ENCODE measurements at regions not wholly inside any gene's neighbourhood (a gene's known extent, or its start where the extent isn't known, plus 50 kb on each side); places are given as distances from the start of the nearest gene placed in this dataset.
"Not testable (repeated sequence)": the region's sequence is repeated elsewhere in the genome, so short reads cannot be mapped to it uniquely, and the experiment has no call there.

DNA sequence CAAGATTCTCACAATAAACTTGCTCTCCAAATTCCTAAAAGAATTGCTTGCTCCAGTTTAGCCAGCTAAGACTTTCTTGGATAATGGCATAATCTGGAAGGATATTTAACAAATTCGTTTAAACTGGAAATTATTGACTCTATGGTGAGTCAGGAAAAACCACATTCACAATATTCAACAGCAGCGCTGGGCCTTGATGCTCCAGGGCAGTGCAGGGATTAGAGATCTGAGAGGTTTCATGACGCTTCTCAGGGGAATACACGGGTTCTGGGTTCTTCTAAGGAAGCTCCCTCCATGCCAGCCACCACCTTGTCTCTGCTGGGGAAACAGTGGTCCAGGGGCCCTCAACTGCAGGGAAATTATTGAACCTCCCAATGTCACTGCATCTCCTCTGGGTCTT lies 123.3 kb upstream of the FAM20C start:
- not testable (repeated sequence) for DNase-seq (ENCODE audit: low spot score)

DNA sequence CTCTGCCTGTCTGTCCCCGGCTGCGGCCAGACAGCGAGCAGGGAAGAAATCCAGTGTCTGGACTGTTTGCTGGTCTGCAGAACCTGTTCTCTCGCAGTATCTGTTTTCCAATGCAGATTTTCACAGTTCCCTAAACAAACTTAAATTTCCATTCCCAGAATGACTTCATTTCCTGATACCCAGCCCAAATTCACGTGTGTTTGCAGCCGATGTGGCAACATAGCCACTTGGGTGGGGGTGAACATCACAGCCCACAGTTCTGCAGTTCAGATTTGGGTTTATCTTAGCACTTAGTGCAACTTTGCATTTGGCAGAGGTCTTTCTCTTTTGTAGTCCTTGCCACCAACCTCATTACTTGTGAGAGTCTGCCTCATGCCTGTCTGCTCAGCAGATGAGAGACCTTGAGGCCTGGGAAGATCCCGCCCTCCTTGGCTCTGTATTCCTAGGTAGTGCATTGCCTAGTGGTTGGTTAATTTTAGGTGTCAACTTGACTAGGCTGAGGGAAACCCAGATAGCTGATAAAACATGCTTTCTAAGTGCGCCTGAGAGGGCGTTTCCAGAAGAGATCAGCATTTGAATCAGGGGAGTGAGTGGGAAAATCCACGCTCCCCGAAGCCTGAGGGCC lies 122.8 kb upstream of the FAM20C start:
- DNase-seq (ENCODE audit: low spot score), result not testable (repeated sequence)

DNA sequence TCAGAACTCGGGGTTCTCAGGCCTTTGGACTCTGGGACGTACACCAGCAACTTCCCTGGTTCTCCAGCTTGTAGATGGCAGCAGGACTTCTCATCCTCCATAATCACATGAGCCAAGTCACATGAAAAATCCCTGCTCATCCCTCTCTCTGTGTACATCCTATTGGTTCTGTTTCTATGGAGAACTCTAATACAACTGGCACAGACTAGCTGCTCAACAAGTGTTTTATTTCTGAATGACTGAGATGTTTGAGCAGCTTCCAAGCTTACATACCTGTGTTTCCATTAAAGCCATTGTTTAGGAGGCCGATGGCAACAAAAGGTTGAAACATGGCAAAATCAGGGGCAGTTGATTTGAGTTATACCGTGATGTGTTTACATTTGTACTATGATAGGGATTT lies 122.2 kb upstream of the FAM20C start:
- not testable (repeated sequence) for DNase-seq (ENCODE audit: low spot score)

GRCh38 chr7:70989-71388 lies 121.4 kb upstream of the FAM20C start:
- not testable (repeated sequence) for DNase-seq (ENCODE audit: low spot score)

DNA sequence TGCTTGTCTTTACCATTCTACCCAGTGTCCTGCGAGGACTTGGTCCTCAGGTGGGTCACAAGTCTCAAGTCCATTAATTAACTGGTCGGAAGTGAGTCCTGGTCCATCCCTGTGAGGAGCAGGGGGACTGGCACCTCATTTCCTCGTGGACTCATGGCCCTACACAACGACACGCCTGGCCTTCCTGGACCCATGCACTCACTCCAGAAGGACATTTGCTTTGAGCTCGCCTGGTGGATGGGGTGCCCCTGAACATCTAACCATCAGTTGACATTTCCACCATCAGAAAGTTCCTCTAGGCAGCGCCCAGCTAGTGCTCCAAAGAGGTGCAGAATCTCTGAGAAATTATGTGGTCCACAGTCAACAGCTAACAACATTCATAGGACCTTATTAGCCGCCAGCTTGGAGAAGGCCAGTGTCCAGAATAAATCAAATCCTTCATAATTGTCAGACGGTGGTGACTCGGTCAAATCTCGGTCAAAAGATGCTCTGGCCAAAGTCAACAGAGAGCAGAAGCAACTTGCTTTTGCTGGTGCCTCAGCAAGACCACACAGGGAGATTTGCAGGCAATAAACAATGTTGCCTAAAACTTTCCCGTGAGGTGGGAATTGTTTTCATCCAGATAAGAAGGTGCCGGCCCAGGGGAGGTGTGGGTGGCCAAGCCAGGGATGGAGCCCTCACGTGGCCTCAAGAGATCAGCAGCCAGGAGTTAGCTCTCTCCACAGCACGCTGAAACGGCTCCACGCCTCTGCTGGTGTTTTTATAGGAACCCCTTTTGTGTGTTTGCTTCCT lies 119.9 kb upstream of the FAM20C start:
- DNase-seq (ENCODE audit: low spot score), result not testable (repeated sequence)

DNA sequence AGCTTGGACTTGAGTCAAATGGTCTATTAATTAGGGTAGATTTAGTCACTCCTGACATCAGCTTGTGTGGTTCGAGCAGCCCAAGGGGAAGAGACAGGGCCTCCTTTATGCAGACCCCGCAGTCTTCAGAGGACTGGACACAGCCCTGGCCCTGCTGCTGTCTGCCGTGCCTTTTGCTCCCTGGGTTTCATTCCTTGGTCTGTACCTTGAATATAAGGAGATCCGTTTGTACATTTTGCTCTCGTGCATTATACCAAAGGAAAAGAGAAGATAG lies 119.4 kb upstream of the FAM20C start:
- not testable (repeated sequence) for DNase-seq (ENCODE audit: low spot score)

GRCh38 chr7:74008-74540 lies 118.3 kb upstream of the FAM20C start:
- not testable (repeated sequence) for DNase-seq (ENCODE audit: low spot score)

DNA sequence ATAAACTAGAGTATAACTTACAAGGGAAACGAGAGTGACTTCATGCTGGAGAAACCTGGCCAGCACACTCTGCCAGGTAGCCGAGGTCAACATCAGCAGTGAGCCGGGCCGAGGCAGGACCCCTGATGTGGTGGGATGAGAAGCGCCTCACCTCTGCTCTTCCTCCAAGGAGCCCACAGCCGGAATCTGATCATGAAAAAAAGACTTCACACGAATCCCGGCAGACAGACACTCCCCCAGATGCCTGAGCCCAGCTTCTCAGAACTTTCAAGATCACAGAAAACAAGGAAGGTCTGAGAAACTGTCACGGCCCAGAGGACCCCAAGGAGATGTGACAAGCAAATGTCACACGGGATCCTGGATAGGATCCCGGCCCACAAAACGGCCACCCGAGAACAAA lies 116.9 kb upstream of the FAM20C start:
- not testable (repeated sequence) for DNase-seq (ENCODE audit: low spot score)

DNA sequence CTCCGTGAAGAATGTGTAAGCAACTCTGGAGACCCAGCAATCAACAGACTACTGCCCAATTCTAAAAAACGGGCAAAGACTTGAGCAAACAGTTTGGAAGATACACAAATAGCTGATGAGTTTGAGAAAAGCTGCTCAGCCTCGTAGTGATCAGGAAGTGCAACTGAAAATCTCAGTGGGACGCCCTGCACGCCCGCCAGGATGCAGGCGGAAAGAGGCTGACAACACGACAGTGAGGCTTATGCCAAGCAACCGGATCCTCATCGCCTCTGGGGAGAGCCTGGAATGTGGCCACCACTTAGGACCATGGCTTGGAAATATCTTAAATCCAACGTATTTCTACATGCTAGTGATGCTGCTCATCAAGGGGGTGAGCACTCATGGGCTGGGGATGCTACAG lies 116.2 kb upstream of the FAM20C start:
- DNase-seq (ENCODE audit: low spot score), result not testable (repeated sequence)

GRCh38 chr7:76829-77395 lies 115.5 kb upstream of the FAM20C start:
- DNase-seq (ENCODE audit: low spot score), result not testable (repeated sequence)

GRCh38 chr7:78862-79261 lies 113.5 kb upstream of the FAM20C start:
- not testable (repeated sequence) for DNase-seq (ENCODE audit: low spot score)

DNA sequence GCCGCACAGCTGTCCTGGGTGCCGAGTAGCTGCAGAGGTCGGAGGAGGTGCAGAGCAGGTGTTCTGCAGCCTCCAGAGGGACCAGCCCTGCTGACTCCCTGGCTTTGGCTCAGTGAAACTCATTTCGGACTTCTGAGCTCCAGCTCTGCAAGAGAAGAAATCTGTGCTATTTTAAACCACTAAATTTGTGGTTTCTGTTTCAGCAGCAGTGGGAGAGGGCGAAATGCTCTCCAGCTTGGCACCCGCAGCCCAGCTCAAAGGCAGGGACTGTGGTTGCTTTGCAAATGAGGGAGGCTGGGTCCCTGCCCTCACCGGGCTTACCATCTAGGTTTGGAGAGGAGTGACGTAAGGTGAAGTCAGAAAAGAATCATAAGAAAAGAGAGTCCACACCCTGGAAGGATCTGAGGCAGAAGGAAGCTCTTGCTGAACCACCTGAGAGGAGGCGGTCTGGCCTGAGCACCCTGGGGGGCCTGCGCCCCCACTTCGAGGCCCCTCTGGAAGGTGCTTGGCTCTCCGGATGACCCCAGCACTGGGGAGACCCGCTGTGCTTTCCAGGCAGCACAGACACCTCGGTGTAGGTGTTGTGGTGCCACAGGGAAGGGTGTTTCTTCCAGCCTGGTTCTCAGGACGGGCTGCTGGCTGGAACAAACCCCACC lies 112.8 kb upstream of the FAM20C start:
- DNase-seq (ENCODE audit: low spot score), result not testable (repeated sequence)

DNA sequence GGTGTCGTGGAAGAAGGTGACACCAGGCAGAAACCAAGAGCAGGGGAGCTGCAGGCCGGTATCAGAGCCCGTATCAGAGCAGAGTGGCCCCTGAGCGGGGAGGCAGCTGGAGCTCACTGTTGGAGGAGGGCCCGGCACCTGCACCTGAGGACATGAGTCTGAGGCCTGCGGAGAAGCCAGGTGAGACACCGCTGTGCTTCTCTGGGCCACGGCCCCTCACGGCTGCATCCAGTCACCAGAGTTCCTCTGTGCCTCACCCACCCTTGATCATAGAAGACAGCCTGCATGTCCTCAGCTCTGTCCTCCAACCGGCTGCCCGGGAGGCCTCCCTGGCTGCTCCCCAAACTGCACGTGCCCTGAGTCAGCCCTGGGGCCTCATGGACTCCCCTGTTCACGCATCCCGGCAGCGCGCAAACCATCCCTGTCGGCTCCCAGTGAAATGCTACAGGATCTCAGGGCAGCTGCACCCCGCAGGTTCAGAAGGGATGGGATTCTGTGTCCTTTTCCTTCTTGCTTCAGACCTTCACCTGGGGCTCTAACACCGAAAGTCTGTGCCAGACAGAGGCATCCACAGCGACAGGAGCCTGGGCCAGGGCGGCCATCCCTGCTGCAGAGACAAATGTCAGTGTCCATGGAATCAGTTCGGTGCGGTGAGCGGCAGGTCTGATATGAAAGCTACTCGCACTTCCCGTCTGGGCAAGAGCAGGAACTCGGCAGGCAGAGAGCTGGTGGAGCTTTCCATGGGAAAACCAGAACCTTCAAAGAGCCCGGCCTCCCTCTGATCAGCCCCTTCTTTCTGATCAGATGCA lies 111.9 kb upstream of the FAM20C start:
- DNase-seq (ENCODE audit: low spot score), result no peak

- DNase-seq (ENCODE audit: low spot score), result no peak
Observed at GRCh38 chr7:81068-81925, 111.1 kb upstream of the FAM20C start.

DNA sequence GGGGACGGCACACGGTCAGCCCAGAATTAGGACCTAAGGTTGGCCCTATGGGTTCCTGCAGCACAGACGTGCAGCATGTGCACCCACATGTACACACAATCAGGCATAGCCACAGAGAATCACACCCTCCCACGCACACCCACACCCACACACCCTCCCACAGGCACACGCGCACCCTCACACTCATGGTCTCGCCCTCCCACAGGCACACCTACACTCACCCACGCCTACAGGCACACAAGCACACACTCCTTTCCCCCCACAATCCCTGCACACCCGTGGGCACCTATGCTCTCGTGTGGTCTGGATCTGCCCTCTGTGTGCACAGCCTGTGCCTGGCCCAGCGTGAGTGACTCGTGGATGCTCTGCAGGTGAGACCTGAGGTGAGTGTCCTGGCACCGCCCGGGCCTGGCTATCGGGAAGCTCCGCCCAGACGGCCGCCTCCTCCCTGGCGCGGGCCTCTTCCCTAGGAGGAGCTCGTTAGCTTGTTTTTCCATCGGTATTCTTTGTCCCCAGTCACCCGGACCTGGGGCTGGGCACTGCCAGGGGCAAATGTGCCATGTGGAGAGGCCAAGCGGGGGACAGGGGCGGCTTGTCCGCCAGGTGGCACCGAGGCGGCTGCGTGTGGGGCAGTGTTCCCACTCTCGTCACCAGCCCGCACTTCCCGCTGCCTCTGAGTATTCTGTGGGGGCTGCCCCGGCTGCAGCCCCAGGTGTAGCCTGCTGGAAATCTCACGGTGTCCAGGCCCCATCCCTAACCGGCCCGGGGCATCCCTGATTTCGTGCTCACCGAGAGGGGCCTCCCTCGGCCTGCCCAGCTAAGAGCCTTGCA lies 110.2 kb upstream of the FAM20C start:
- DNase-seq (ENCODE audit: low spot score), result no peak

GRCh38 chr7:82757-83155 lies 109.6 kb upstream of the FAM20C start:
- DNase-seq (ENCODE audit: low spot score), result no peak

GRCh38 chr7:83441-83840 lies 108.9 kb upstream of the FAM20C start:
- no peak for DNase-seq (ENCODE audit: low spot score)

DNA sequence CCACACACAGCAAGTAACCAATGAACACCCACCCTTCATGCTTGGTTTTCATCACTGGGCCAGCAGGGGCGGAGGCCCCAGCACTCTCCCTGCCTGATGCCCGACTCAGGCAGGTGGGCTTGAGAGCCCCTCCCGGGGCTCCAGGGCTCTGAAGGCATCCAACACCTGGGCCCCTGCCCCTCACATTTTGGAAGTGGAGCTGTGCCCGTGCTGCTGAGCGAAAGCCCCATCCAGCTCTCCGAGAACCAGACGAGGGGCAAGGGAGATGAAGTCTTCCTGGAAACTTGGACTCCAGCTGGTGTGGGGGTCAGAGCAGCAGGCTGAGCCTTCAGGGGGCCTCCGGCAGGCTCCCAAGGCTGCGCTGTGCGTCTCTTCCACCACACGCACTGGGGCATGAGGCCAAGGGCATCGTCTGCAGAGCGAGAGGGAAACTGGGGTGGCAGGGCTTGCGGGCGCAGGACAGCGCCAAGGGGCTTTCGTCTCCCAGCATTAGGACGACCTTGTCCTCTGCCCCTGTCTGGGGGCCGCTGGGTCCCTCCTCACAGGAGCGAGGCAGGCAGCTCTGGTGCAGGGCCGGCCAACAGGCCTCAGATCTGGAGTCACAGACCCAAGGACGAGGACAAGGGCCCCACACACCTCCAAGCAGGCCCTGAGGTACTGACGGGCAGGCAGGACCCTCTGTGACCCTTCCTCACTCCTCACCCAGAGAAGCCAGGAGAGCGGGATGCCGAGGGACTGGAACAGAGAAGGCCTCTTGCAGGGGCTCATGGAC lies 108.3 kb upstream of the FAM20C start:
- no peak for DNase-seq (ENCODE audit: low spot score)

GRCh38 chr7:84633-85020 lies 107.7 kb upstream of the FAM20C start:
- DNase-seq (ENCODE audit: low spot score), result no peak
